ENCODE measurements at regions not wholly inside any gene's neighbourhood (a gene's known extent, or its start where the extent isn't known, plus 50 kb on each side); places are given as distances from the start of the nearest gene placed in this dataset.

GRCh38 chr3:78506061-78506460 is 1261.7 kb downstream of the ROBO1 start:
- TF ChIP-seq CTCF (IDR thresholded peaks at IDR 0.05), result no peak
- no peak for TF ChIP-seq POLR2A (IDR thresholded peaks at IDR 0.05)
- TF ChIP-seq POLR2AphosphoS5 (IDR thresholded peaks at IDR 0.05), result no peak

All from upper lobe of left lung (tissue), 4 donors.